BJ (cell line): ENCODE measurements at regions not wholly inside any gene's neighbourhood (a gene's known extent, or its start where the extent isn't known, plus 50 kb on each side); places are given as distances from the start of the nearest gene placed in this dataset.

ENCODE experiments used
- CTCF ChIA-PET: fragments of 350-600 bp; formaldehyde crosslinking; extraction: SDS; loops from one replicate; lab custom pipeline; 2021; ENCODE audit warnings: antibody characterized with exemption, inconsistent platforms; lab: Yijun Ruan, JAX
- POLR2A ChIA-PET: fragments of 300-600 bp; sonication (Branson Sonifier 250); formaldehyde crosslinking; extraction: SDS; loops from one replicate; lab custom pipeline; 2021; ENCODE audit warnings: antibody characterized with exemption; lab: Charles Lee
- DNase-seq: peaks from one replicate; pipeline ENCODE4 v3.0.0-alpha.2; 2011; ENCODE audit warnings: low read depth
- H3K27me3 ChIP-seq: 2 replicates; pipeline ENCODE4 v1.6.0; 2011; ENCODE audit warnings: low read length; ENCODE audit not compliant: control insufficient read depth, insufficient read depth
- H3K36me3 ChIP-seq: 2 replicates; pipeline ENCODE4 v1.5.1; 2011; ENCODE audit warnings: low read length; ENCODE audit not compliant: control insufficient read depth, insufficient read depth
- H3K4me3 ChIP-seq: 2 replicates; pipeline ENCODE4 v1.5.1; 2011; ENCODE audit warnings: low read depth, mild to moderate bottlenecking, control low read depth, low read length
- CTCF ChIP-seq: IDR thresholded peaks from 2 replicates; pipeline ENCODE4 v1.5.1; 2011; ENCODE audit warnings: low read depth, mild to moderate bottlenecking, control low read depth, inconsistent platforms, low read length, moderate library complexity; ENCODE audit not compliant: insufficient read depth

- Histone ChIP-seq H3K27me3 (no peaks in the 10 kb centered on the region), H3K4me3 (no peak overlapping the region), H3K36me3 (no peaks in the 10 kb centered on the region)
- ChIA-PET POLR2A (no interaction called here), CTCF (no interaction called here)
- DNase-seq, result no peak
- no peak for TF ChIP-seq CTCF
Measured at GRCh38 chr4:64146030-64146429, 263.2 kb downstream of the TECRL start.

GRCh38 chr4:64144994-64145393, 264.3 kb downstream of the TECRL start:
- TF ChIP-seq CTCF, result no peak
- Histone ChIP-seq H3K4me3 (no peak overlapping the region), H3K27me3 (no peaks in the 10 kb centered on the region), H3K36me3 (no peaks in the 10 kb centered on the region)
- ChIA-PET POLR2A (no interaction called here), CTCF (no interaction called here)
- no peak for DNase-seq

GRCh38 chr4:64130907-64131306, 278.3 kb downstream of the TECRL start:
- ChIA-PET CTCF (no interaction called here), POLR2A (no interaction called here)
- TF ChIP-seq CTCF, result no peak
- no peaks in the 10 kb centered on the region for H3K36me3 ChIP-seq
- no peaks in the 10 kb centered on the region for H3K27me3 ChIP-seq
- no peak overlapping the region for H3K4me3 ChIP-seq
- no peak for DNase-seq

GRCh38 chr4:64125354-64125753, 283.9 kb downstream of the TECRL start:
- POLR2A ChIA-PET, result no interaction called here
- Histone ChIP-seq H3K36me3 (no peaks in the 10 kb centered on the region), H3K27me3 (no peaks in the 10 kb centered on the region), H3K4me3 (no peak overlapping the region)
- CTCF ChIA-PET, result no interaction called here
- no peak for DNase-seq
- no peak for TF ChIP-seq CTCF

- POLR2A ChIA-PET, result no interaction called here
- TF ChIP-seq CTCF, result no peak
- no peak overlapping the region for H3K4me3 ChIP-seq
- no peak for DNase-seq
- H3K36me3 ChIP-seq, result no peaks in the 10 kb centered on the region
- CTCF ChIA-PET, result no interaction called here
- H3K27me3 ChIP-seq, result no peaks in the 10 kb centered on the region
Measured at GRCh38 chr4:64121803-64122202, 287.4 kb downstream of the TECRL start.
